ELF-1 (cell line): ENCODE measurements at regions not wholly inside any gene's neighbourhood (a gene's known extent, or its start where the extent isn't known, plus 50 kb on each side); places are given as distances from the start of the nearest gene placed in this dataset.

Experiments used
- DNase-seq: peaks from one replicate; pipeline ENCODE4 v3.0.0-alpha.2; 2016; ENCODE audit warnings: low read depth, low spot score

- no peak for DNase-seq
Observed at GRCh38 chr3:106209482-106209881, 340.7 kb upstream of the CBLB start.

DNA sequence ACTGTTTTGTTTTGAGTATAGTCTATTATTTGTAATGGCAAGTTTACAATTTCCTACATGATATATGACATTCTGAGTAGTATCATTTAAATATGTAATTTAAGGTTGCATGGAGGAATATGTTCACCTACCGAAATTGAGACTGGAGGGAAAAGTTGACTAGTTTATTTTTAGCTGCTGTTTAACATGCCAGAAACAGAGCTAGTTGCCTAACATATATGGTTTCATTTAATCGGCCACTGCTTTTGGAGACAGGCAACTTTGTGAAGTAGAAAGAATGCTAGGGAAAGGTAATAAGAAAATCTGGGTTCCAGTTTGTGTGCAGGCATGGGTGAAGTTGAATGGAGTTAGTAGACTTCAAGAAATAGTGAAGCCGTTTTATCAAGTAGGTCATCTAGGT is 342.1 kb upstream of the CBLB start:
- no peak for DNase-seq

DNA sequence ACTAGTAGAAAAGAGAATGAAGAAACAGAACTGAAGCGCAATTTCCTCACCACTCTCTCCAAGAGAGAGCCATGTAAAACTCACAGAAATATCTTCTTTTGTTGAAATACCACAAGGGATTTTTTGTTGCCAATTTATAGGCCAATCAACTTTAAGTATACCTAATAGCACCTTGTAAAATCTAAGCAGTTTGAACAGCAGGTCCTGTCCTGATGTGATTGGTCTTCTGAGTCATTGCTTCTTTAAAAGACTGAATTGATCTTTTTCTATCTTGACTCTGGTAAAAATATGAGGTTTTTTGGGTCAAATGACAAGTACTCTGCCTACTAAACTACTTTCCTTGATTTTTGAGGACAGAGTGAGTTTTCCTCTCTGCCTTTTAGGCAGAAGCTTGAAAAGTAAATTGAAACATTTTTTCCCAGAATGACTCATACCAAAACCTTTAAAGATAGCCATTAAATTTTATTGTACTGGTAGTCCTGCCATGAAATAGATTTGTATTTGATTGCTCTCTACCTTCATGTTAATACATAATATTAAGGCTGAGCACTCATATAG is 343.9 kb upstream of the CBLB start:
- no peak for DNase-seq

DNA sequence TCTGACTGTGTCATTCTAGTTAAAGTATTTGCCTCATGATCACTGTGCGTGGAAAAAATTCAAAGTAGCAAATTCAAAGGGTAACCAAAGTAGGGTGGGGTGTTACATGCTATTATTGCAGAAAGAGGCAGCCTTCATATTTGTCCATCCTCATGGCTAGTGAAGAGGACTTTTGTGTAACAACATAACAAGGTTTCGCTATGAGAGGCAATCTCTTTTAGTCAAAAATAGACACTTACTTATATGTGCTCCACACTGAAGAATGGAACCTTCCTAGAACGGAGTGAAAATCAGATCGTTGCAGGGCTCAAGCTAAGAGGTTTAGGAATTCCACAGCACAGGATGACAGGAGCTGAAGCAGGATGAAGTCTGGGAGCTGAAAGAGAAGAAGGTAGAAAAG is 345.1 kb upstream of the CBLB start:
- DNase-seq, result no peak

GRCh38 chr3:106214641-106215040 is 345.8 kb upstream of the CBLB start:
- DNase-seq, result no peak

GRCh38 chr3:106215047-106215446 is 346.2 kb upstream of the CBLB start:
- no peak for DNase-seq

- no peak for DNase-seq
Observed at GRCh38 chr3:106217745-106218144, 348.9 kb upstream of the CBLB start.

DNA sequence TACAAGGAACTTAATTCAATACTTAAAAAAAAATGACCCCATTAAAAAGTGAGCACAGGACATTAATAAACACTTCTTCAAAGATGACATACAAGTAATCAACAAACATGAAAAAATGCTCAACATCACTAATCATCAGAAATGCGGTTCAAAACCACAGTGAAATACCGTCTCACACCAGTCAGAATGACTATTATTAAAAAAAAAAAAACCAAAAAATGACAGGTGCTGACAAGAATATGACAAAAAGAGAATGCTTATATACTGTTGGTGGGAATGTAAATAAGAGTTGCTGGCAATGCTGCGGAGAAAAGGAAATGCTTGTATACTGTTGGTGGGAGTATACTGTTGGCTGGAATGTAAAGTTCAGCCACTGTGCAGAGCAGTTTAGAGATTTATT is 358.3 kb upstream of the CBLB start:
- no peak for DNase-seq

GRCh38 chr3:106228271-106228670 is 359.5 kb upstream of the CBLB start:
- no peak for DNase-seq

DNA sequence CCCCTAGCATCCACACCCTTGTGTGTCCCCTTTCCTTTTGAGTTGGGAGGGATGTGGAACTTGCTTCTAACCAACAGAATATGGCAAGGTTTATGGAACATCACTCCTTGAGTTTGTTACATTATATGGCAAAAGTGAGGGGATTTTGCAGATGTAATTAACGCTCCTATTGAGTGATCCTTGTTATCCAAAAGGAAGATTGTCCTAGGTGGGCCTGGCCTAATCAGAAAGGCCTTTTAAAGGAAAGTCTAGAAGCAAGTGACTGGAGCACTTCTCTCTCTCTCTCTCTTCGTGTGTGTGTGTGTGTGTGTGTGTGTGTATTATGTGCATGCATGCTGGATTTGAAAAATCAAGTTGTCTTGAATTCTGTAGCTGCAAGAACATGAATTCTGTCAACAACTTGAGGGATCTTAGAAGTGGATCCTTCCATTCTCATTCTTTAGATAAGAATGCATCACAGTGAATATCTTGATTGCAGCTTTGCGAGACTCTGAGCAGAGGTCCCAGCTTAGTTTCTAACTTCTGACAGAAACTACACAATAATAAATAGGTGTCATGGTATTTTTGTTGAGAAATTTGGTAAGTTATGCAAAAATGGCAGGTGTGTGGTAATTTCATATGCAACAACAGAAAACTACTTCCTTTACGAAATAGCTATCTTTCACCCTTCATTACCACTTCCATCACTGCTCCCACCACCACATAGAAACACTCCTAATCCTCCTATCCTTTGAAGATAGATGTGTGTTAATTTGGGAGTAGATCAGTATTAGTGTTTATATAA is 360.9 kb upstream of the CBLB start:
- no peak for DNase-seq

DNA sequence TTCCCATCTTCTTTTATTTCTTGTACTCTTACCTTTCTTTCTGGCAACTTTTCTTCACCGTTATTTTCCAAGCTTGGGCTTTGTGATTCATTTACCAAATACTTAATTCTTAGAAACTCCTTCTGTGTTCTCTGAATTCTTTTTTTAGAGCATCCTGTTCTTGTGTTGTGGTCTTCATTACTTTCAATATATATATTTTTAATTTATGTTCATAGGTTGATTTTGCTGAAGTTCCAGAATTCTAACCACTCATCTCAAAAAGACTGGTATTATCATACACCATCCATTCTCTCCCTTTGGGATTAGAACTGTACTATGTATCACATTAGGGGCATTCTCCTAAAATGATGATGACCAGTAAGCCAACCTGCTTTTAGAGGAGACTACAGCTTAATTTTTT is 362.3 kb upstream of the CBLB start:
- no peak for DNase-seq

GRCh38 chr3:106232956-106233355 is 364.1 kb upstream of the CBLB start:
- DNase-seq, result no peak

DNA sequence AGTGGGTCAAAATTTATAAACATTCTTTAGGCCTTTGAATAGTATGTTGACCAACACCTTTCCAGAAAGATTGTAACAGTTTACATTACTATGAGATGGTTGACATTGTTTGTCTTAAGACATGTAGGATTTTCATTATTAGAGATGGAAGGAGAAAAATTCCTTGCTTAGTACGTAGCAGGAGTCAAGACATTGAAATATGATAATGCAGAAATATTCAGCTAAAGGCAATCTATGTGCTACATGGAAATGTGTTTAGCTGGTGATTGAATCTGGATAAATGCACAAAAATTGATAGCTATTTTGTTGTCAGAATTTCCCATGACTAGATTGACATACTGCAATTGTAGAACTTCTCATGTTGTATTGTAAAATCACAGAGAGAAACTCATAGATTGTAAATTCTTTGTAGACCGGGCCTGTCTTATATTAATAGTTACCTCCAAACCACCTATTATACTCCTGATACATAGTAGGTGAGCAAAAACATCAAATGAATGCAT is 370.4 kb upstream of the CBLB start:
- DNase-seq, result no peak

GRCh38 chr3:106241593-106241992 is 372.8 kb upstream of the CBLB start:
- no peak for DNase-seq

GRCh38 chr3:106242781-106243180 is 374.0 kb upstream of the CBLB start:
- DNase-seq, result no peak

DNA sequence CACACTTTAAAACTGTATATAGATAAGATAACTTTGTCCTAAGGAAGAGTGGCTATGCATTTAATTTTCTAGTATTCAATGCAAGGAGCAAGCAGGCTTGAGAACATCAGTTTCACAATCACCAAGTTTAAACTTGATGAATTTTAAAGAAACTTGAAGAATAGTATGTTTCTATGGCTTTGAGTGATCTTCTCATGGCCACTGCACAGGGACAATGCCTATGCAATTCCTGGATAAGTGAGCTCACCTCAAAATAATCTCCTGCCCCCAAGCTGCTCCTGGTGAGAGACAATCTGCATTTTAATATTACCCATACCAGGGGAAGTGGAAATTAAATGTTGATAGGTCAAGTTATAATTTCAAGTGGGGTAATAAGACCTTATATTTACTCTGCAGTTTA is 376.6 kb upstream of the CBLB start:
- no peak for DNase-seq

GRCh38 chr3:106247902-106248684 is 379.3 kb upstream of the CBLB start:
- DNase-seq, result no peak

DNA sequence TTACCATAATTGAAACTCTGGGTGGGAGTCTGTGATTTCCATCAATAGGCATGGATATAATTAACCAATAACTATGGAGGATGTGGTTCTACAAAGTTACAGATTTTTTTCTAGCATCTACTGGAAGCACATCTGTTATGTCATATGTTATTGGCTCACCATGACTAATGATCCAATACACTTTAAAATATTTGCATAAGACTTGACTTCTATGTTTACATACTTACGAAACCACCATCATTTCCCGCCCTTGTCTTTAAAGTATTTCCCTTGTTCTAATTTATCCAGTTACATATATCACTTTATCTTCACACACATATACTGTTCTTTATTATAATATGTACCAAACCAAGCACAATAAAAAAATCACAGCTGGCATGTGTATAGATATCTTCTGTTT is 380.3 kb upstream of the CBLB start:
- DNase-seq, result no peak

DNA sequence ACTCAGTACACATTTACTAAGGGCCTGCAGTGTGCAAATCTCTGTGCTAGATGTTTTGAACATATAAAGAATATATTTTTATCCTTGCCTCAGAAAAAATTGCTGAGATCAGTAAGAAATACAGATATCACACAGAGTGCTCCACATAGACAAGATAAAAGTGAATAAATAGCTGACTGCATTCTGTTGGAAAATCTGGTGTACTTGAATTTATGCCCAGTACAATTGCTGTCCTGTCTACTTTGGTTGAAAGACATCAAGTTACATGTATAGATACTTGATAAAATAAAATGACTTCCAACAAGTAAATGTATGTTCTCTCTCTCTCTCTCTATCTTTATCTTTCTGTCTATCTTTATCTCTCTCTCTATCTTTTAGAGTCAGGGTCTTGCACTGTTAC is 381.2 kb upstream of the CBLB start:
- DNase-seq, result no peak

DNA sequence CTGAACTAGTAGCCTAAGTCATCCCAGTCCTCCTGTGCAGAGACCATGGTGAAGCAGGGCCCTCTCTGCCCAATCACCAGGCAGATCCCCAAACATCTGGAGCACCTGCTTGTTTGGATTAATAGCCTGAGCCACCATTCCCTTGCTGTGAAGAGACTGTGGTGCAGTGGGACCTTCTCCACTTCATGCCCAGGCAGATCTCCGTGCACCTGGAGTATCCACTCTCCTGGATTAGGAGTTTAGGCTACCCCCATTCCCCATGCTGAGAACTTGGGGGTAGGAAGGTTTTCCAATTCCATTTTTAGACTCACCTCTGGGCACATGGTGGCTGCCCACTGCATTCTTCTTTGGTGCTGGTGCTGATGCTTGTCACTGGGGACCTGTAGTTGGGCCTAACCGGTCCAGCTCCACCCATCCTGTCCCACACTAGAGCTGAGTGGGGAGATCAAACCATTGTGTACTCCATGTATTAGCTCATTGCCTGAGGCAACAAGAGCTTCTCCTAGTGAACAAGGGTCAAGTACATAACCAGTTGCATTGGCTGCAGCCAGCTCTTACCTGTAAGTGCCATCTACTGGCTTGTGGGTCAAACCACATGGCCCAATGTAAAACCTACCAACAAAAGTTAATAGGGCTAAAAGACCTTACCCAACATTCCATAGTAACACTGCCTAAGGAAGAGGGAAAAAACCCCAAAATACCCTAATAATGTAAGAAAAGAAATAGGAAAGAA is 382.5 kb upstream of the CBLB start:
- DNase-seq, result peak; percentile 3

DNA sequence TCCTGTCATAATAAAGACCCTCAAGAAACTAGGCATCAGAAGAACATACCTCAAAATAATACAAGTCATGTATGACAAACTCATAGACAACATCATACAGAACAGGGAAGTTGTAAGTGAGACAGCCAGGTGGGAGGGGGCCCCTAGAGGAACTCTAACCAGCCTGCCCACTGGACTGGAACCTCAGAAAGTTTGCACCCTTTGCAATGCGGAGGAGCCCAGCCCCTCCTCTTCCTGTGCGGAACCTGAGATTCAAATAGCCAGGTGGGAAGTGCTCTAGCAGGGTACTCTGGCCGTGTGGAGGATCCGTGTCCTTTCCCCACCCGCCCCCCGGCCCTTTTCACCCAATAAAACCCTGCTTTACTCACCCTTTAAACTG is 387.0 kb upstream of the CBLB start:
- no peak for DNase-seq
